Gastrocnemius medialis (tissue), 4 donors: ENCODE measurements at regions not wholly inside any gene's neighbourhood (a gene's known extent, or its start where the extent isn't known, plus 50 kb on each side); places are given as distances from the start of the nearest gene placed in this dataset.

Source experiments
- POLR2A ChIP-seq, 2 donors: fragments of 450-650 bp; IDR thresholded peaks; one replicate each; pipeline ENCODE4 v1.6.1; 2017; ENCODE audit warnings: antibody characterized with exemption in 2 of 2, mild to moderate bottlenecking in 2 of 2, moderate library complexity in 2 of 2
- TF ChIP-seq, protein P1 (sequence below), 5 experiments: fragments of 450-650 bp in 3 of 5; fragments of 200-600 bp in 2 of 5; sonication (generic) in 2 of 5; IDR thresholded peaks in 4 of 5; conservative IDR thresholded peaks in 1 of 5; 1 replicate in 4 of 5; 2 replicates in 1 of 5; pipeline ENCODE4 v1.5.1; 2016 to 2019; ENCODE audit warnings: antibody characterized with exemption in 5 of 5, mild to moderate bottlenecking in 3 of 5, moderate library complexity in 3 of 5

DNA sequence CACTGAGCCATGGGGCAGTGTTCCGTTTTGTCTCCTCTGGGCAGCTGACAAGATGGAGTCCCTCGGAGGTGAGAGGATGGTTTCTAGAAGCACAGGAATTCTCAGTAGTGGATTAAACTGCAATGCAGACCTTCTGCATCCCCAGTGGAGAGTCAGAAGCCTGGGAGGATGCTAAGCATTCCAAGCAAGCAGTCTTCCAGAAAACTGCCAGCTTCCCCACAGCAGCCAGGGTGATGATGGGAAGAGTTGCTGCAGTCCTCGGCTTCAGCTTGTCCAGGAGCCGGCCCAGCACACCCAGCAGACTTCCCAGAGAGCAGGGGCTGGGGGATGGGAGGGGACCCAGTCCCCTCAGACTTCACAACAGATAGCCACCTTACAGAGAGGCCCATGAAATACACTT lies 163.6 kb downstream of the LY86 start:
- TF ChIP-seq, protein P1, sequence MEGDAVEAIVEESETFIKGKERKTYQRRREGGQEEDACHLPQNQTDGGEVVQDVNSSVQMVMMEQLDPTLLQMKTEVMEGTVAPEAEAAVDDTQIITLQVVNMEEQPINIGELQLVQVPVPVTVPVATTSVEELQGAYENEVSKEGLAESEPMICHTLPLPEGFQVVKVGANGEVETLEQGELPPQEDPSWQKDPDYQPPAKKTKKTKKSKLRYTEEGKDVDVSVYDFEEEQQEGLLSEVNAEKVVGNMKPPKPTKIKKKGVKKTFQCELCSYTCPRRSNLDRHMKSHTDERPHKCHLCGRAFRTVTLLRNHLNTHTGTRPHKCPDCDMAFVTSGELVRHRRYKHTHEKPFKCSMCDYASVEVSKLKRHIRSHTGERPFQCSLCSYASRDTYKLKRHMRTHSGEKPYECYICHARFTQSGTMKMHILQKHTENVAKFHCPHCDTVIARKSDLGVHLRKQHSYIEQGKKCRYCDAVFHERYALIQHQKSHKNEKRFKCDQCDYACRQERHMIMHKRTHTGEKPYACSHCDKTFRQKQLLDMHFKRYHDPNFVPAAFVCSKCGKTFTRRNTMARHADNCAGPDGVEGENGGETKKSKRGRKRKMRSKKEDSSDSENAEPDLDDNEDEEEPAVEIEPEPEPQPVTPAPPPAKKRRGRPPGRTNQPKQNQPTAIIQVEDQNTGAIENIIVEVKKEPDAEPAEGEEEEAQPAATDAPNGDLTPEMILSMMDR (IDR thresholded peaks at IDR 0.05 in 4 of 5, conservative IDR thresholded peaks at IDR 0.05 in 1 of 5): no peak
- TF ChIP-seq POLR2A (IDR thresholded peaks at IDR 0.05): no peak
